Activated naive CD4-positive, alpha-beta T cell treated with anti-CD3 and anti-CD28 coated beads, Interleukin-2, amount 50 U/mL, for 24 hours (primary cell): ENCODE measurements at regions not wholly inside any gene's neighbourhood (a gene's known extent, or its start where the extent isn't known, plus 50 kb on each side); places are given as distances from the start of the nearest gene placed in this dataset.
"Not testable (repeated sequence)": the region's sequence is repeated elsewhere in the genome, so short reads cannot be mapped to it uniquely, and the experiment has no call there.

Experiments
- H3K27ac Mint-ChIP-seq: one replicate; pipeline ENCODE4 v1.8.0; 2021; ENCODE audit warnings: mild to moderate bottlenecking, mixed read lengths
- H3K27me3 Mint-ChIP-seq: one replicate; pipeline ENCODE4 v1.8.0; 2021; ENCODE audit warnings: mixed read lengths
- H3K36me3 Mint-ChIP-seq: one replicate; pipeline ENCODE4 v1.8.0; 2021; ENCODE audit warnings: mixed read lengths
- H3K4me1 Mint-ChIP-seq: one replicate; pipeline ENCODE4 v1.8.0; 2021; ENCODE audit warnings: mixed read lengths
- H3K4me3 Mint-ChIP-seq: one replicate; pipeline ENCODE4 v1.8.0; 2021; ENCODE audit warnings: mild to moderate bottlenecking, mixed read lengths
- H3K9me3 Mint-ChIP-seq: one replicate; pipeline ENCODE4 v1.8.0; 2021; ENCODE audit warnings: mixed read lengths

DNA sequence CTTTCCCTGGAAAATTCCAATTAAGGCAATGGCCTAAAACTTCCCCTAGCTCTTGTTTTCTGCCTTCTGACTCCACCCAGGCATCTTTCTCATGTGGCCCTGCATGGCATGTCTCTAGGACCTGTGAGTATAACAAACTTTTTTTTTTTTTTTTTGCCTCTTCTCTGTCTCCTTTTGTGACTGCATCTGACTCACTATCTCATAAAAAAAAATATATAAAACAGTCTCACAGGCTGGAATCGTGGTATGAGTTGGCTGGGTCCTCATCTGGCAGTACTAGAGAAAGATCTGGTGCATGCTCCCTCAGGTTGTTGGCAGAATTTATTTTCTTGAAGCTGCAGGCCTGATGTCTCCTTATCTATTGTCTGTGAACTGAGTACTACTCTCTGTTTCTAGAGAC is 313.9 kb downstream of the TECRL start:
- no peaks in the 10 kb centered on the region for H3K4me1 Mint-ChIP-seq
- no peaks in the 10 kb centered on the region for H3K27me3 Mint-ChIP-seq
- no peak overlapping the region for H3K4me3 Mint-ChIP-seq
- no peak overlapping the region for H3K27ac Mint-ChIP-seq
- H3K9me3 Mint-ChIP-seq, result peaks cover 4% of the 10 kb centered on the region
- H3K36me3 Mint-ChIP-seq, result no peaks in the 10 kb centered on the region

DNA sequence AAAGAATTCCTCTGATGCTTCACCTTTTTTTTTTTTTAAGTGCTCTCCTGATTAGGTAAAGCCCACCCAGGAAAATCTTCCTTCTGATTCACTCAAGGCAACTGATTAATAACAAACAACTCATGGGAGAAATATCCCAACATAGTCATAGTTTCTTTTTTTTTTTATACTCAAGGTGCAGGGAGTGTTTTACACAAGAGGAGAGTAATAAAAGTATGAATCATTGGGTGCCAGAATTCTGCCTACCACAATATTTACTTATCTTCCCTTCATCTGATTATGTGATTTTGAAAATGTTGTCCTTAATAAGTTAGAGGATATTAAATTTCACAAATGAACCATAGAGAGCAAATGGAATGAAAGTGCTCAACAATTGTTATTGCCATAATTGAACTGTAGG is 329.9 kb downstream of the TECRL start:
- H3K36me3 Mint-ChIP-seq, result no peaks in the 10 kb centered on the region
- no peaks in the 10 kb centered on the region for H3K4me1 Mint-ChIP-seq
- no peaks in the 10 kb centered on the region for H3K27me3 Mint-ChIP-seq
- H3K27ac Mint-ChIP-seq, result no peak overlapping the region
- no peak overlapping the region for H3K4me3 Mint-ChIP-seq
- peaks cover 9% of the 10 kb centered on the region for H3K9me3 Mint-ChIP-seq

DNA sequence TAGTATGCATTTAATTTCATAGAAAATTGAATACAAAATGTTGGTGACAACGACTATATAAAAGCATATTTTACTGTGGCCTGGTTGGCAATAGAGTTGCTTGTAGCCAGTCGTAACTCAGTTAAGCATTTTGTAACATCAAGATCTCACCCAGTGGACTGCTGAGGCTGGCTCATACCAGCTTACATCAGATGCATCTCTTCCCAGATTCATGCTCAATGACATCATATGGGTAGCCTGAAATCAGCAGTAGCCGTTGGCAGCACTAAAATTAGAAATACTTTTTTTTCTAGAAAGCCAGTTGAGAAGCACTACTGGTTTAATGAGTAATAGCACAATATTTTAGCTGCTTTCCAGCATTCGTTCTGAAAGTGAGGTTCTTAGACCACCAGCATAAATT is 341.2 kb downstream of the TECRL start:
- H3K27ac Mint-ChIP-seq, result no peak overlapping the region

DNA sequence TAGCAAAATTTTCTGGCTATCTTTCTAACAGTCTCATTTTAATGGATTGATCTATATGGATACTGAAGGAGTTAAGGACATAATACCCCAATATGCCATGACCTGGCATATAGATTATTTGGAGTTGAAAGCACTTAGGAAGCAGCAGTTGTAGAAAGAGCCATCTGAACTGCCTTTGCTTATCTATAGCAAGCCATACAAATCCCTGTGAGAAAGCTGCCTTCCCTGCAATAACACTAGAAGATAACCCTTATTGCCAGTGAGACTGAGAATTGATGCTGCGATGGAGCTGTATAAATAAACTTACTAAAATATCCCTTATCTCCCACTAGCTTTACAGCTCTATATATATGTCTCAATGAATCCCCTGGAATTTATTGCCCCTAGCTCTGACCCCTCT is 346.3 kb downstream of the TECRL start:
- Mint-ChIP-seq H3K36me3 (no peaks in the 10 kb centered on the region), H3K4me3 (no peak overlapping the region), H3K4me1 (no peaks in the 10 kb centered on the region), H3K9me3 (peaks cover 9% of the 10 kb centered on the region), H3K27ac (no peak overlapping the region), H3K27me3 (no peaks in the 10 kb centered on the region)

More for the DNA sequence above, 341.2 kb downstream of the TECRL start:
- no peak overlapping the region for H3K4me3 Mint-ChIP-seq
- no peaks in the 10 kb centered on the region for H3K36me3 Mint-ChIP-seq
- no peaks in the 10 kb centered on the region for H3K4me1 Mint-ChIP-seq
- peaks cover 18% of the 10 kb centered on the region for H3K9me3 Mint-ChIP-seq
- no peaks in the 10 kb centered on the region for H3K27me3 Mint-ChIP-seq

DNA sequence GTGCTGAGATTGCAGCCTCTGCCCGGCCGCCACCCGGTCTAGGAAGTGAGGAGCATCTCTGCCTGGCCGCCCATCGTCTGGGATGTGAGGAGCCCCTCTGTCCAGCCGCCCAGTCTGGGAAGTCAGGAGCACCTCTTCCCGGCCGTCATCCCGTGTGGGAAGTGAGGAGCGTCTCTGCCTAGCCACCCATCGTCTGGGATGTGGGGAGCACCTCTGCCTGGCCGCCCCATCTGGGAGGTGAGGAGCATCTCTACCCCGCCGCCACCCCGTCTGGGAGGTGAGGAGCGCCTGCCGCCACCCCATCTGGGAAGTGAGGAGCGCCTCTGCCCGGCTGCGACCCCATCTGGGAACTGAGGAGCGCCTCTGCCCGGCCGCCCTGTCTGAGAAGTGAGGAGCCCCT is 372.2 kb downstream of the TECRL start:
- H3K4me1 Mint-ChIP-seq, H3K4me3 Mint-ChIP-seq, H3K27me3 Mint-ChIP-seq: not testable (repeated sequence)

DNA sequence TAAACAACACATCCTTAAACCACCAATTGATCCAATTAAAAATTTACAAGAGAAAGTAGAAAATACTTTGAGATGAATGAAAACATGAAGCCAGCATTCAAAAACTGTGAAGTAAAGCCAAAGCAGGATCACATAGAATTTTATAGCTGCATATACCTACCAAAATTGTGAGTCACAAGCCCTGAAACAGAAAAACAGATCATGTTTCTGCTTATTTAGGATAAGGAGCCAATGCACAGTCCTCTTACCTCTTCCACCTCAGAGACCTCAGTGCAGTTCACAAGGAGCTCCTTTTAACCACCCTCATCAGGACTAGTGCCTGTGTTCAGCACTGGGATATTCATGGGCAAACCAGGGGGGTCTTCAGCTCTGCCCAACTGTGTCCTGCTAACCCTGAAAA is 386.7 kb downstream of the TECRL start:
- Mint-ChIP-seq H3K27me3 (no peaks in the 10 kb centered on the region), H3K4me1 (no peaks in the 10 kb centered on the region), H3K27ac (no peak overlapping the region), H3K4me3 (no peak overlapping the region), H3K9me3 (peaks cover 30% of the 10 kb centered on the region), H3K36me3 (no peaks in the 10 kb centered on the region)

More for the DNA sequence above, 372.2 kb downstream of the TECRL start:
- peaks cover 10% of the 10 kb centered on the region for H3K9me3 Mint-ChIP-seq
- H3K27ac Mint-ChIP-seq, H3K36me3 Mint-ChIP-seq: not testable (repeated sequence)

DNA sequence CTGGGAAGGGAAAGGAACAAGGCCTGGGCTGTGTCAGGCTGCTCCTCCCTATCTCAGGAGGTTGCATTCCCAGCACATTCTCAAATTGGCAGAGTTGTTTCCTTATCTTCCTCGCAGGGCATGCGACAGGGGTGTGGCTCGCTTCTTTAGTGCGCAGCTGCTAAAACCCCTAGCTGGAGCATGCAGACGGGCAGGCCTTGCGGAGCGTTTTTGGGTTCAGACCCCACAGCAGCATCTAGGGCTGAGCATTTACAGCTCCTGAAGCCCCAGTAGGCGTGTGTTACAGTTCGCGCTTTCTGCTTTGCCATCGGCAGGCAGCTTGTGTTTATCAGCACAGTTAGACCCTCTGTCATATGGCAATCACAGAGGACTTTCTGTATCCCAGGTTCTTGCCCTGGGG is 392.4 kb downstream of the TECRL start:
- Mint-ChIP-seq H3K36me3 (no peaks in the 10 kb centered on the region), H3K27me3 (no peaks in the 10 kb centered on the region), H3K27ac (no peak overlapping the region), H3K4me1 (no peaks in the 10 kb centered on the region), H3K9me3 (peaks cover 5% of the 10 kb centered on the region), H3K4me3 (no peak overlapping the region)

DNA sequence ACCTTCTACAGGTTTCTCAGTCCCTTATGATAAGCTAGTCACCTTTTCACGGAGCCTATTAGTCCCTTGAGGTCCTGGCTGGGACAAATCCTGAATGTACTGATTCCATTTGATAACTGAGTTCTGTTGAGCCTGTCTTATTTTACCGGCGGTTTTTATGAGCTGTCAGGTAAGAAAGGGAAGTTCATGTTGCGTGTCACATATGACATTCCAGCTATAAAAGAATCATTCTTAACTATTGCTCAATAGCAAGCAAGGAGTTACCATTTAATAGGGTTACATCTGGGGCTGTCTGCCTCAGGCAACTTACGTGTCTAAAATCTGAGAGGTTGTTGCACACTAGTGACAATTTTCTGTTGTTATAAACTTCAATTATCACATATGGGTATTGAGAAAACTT is 394.6 kb downstream of the TECRL start:
- no peaks in the 10 kb centered on the region for H3K36me3 Mint-ChIP-seq
- H3K4me3 Mint-ChIP-seq, result no peak overlapping the region
- no peak overlapping the region for H3K27ac Mint-ChIP-seq
- peaks cover 5% of the 10 kb centered on the region for H3K9me3 Mint-ChIP-seq
- H3K4me1 Mint-ChIP-seq, result no peaks in the 10 kb centered on the region
- no peaks in the 10 kb centered on the region for H3K27me3 Mint-ChIP-seq

DNA sequence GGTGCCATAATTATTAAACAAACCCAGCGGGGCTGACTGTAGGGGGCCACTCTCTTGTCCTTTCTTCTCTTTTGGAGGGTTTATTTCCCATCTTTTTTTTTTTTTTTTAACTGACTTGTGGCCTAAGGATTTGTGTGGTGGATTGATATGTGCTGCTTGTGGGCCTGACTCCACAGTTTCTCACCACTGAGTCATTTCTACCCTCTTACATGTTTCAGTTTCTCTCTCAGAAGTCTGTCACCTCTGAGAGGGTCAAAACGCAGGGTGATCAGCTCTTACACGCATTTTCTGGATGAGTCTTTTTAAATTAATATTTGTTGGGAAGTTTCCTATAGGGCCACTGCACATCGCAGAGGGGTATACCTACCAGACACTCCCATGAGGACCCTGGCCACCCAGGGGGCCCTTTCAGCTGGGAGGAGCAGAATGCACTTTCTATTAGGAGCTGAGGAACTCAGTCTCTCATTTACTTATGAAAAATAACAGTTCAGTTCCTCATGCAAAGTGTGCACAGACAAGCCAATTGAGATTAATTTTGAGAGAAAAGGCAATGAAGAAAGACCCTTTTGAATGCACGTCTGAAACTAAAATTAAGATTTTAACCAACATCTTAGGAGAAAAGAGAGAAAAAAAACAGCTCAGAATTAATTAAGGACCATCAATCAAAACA is 407.9 kb downstream of the TECRL start:
- Mint-ChIP-seq H3K9me3 (peaks cover 6% of the 10 kb centered on the region), H3K4me1 (no peaks in the 10 kb centered on the region), H3K27ac (no peak overlapping the region), H3K36me3 (no peaks in the 10 kb centered on the region), H3K27me3 (no peaks in the 10 kb centered on the region), H3K4me3 (no peak overlapping the region)

DNA sequence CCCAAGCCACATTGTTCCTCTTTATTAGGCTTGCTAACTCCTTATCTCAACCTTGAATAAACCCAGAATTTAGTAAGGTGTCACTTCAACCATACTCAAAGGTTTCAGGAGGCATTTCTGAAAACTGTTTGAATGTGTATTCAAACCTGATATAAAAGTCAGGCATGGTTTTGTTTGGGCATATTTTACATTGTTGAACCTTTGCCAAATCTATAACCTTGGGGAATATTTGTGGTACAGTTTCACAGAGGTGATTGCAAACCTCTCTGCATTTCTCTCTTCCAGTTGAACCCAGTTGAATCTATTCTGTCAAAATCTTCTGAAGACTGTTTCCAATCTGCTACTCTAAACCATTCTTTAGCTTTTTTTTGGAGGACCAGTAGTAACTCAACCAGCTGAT is 409.0 kb downstream of the TECRL start:
- no peaks in the 10 kb centered on the region for H3K27me3 Mint-ChIP-seq

DNA sequence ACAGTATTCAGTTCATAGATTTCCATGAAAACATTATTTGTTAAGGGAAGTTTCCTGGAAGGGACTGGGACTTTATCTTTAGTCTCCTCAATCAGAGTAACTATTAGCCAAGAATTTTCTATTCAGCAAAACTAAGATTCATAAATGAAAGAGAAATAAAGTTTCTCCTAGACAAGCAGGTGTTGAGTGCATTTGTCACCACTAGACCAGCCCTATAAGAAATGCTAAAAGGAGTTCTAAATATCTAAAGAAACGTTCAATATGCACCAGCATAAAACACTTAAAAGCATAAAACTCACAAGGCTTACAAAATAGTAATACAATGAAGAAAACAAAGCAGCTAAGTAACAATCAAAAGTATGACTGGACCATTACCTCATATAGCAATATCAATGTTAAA is 423.0 kb downstream of the TECRL start:
- Mint-ChIP-seq H3K36me3 (no peaks in the 10 kb centered on the region), H3K27ac (no peak overlapping the region), H3K27me3 (no peaks in the 10 kb centered on the region), H3K4me3 (no peak overlapping the region), H3K4me1 (no peaks in the 10 kb centered on the region), H3K9me3 (peaks cover 52% of the 10 kb centered on the region)

More for the DNA sequence above, 409.0 kb downstream of the TECRL start:
- H3K4me1 Mint-ChIP-seq, result no peaks in the 10 kb centered on the region
- no peak overlapping the region for H3K4me3 Mint-ChIP-seq
- H3K27ac Mint-ChIP-seq, result no peak overlapping the region
- H3K36me3 Mint-ChIP-seq, result no peaks in the 10 kb centered on the region
- peaks cover 6% of the 10 kb centered on the region for H3K9me3 Mint-ChIP-seq

DNA sequence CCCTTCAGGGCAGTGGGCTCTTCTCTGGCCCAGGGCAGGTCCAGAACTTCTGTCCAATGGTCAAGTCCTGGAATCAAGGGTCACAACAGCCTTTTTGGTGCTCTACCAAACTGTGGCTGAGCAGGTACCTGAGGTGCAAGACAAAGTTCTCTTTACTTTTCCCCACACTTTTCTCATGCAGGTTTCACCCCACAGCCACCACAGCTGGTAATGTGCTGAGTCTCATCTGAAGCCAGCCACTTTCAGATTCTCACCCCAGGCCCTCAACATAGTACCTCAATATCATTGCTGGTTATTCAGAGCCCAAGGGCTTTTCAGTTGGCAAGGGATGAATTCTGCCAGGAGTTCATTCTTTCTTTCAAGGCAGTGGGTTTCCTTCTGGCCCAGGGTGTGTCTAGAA is 426.0 kb downstream of the TECRL start:
- peaks cover 30% of the 10 kb centered on the region for H3K9me3 Mint-ChIP-seq
- H3K27me3 Mint-ChIP-seq, result no peaks in the 10 kb centered on the region
- no peaks in the 10 kb centered on the region for H3K36me3 Mint-ChIP-seq
- no peak overlapping the region for H3K27ac Mint-ChIP-seq
- H3K4me1 Mint-ChIP-seq, result no peaks in the 10 kb centered on the region
- H3K4me3 Mint-ChIP-seq, result no peak overlapping the region

DNA sequence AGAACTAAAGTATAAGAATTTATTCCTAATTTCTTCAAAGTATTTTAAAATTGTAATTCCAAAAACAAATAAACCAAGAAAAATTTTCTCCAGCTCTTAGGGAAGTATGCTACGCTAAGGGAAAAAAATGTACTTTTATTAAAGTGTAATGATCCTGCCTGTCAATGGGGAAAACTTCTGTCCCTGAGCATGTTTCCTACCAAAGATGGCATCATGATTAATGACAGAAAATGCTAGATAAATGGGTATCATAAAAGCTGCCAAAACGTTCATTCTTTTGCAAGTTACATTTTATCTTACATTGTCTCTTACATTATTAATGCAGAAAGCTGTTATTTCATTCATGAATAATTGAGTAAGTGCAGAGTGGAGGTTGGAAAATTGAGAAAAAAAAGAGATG is 443.4 kb downstream of the TECRL start:
- Mint-ChIP-seq H3K4me1 (no peaks in the 10 kb centered on the region), H3K27me3 (no peaks in the 10 kb centered on the region), H3K4me3 (no peak overlapping the region), H3K36me3 (no peaks in the 10 kb centered on the region), H3K27ac (no peak overlapping the region), H3K9me3 (peaks cover 12% of the 10 kb centered on the region)

DNA sequence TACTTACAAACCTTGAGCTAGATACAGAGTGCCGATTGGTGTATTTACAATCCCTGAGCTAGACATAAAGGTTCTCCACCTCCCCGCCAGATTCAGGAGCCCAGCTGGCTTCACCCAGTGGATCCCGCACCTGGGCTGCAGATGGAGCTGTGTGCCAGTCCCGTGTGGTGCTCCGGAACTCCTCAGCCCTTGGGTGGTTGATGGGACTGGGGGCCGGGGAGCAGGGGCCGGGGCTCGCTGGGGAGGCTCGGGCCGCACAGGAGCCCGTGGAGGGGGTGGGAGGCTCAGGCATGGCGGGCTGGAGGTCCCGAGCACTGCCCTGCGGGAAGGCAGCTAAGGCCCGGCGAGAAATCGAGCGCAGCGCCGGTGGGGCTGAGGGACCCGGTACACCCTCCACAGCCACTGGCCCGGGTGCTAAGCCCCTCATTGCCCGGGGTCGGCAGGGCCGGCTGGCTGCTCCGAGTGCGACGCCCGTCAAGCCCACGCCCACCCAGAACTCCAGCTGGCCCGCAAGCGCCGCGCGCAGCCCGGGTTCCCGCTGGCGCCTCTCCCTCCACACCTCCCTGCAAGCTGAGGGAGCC is 466.5 kb downstream of the TECRL start:
- H3K4me1 Mint-ChIP-seq, H3K36me3 Mint-ChIP-seq, H3K4me3 Mint-ChIP-seq, H3K27me3 Mint-ChIP-seq, H3K9me3 Mint-ChIP-seq, H3K27ac Mint-ChIP-seq: not testable (repeated sequence)

DNA sequence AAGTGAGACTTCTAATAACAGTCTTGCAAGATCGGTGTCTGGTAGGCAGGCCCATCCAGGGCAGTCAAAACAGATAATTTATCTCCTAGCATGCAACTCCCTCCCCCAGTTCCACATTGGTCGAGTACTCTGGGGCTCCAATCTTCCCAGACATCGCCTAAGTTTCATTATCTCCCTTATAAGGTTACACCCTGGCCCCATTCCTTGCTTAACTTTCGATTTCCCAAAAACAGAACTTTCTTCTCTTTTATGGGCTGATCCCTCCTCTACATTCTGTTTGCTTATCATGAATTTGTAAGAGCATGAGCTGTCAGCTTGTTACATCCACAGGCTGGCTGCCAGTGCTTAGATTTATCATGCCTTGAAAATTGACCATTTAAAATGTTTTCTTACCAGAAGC is 471.3 kb downstream of the TECRL start:
- H3K4me1 Mint-ChIP-seq, result no peaks in the 10 kb centered on the region
- no peaks in the 10 kb centered on the region for H3K27me3 Mint-ChIP-seq
- no peaks in the 10 kb centered on the region for H3K36me3 Mint-ChIP-seq
- H3K27ac Mint-ChIP-seq, result no peak overlapping the region
- no peak overlapping the region for H3K4me3 Mint-ChIP-seq
- H3K9me3 Mint-ChIP-seq, result peaks cover 4% of the 10 kb centered on the region

DNA sequence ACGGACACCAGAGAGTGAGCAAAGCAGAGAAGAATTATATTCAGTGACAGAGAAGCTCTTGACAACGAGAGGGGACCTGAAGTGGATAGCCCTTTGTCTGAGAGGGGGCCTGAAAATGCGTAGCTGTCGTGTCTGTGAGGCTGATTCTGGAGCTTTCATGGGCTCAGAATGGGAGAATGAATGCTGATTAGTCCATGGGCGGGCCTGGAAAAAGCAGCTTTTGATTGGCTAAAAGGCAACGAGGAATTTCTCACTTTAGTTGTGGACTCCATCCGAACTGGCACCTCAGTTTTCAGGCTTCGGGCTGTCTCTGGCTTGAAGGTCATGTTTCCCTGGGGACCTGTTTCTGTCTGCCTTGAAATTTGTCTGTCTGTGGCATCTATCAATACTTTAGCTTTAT is 487.1 kb downstream of the TECRL start:
- Mint-ChIP-seq H3K27me3 (no peaks in the 10 kb centered on the region), H3K27ac (no peak overlapping the region), H3K9me3 (peaks cover 3% of the 10 kb centered on the region)

DNA sequence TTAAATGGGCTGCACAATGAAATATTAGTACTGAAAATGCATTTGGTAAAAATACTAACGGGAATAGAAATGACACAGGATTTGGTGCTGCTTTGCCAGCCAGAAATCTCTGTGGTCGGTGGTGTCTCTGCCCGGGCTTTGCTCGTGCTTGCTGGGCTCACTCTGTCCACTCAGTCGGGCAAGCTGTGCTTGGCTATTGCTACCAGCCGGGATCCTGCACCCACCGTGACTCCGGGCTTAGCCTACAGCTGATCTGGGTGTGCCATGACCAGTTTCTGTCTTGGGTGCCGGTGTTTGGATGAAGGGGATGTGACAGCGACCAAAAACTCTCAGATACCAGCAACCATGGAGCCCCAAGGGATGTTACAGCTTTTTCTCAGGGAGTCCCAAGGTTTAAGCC is 487.7 kb downstream of the TECRL start:
- Mint-ChIP-seq H3K36me3 (no peaks in the 10 kb centered on the region), H3K9me3 (peaks cover 8% of the 10 kb centered on the region), H3K4me3 (no peak overlapping the region), H3K27me3 (no peaks in the 10 kb centered on the region), H3K4me1 (no peaks in the 10 kb centered on the region), H3K27ac (no peak overlapping the region)

More for the DNA sequence above, 487.1 kb downstream of the TECRL start:
- H3K36me3 Mint-ChIP-seq, result no peaks in the 10 kb centered on the region
- no peaks in the 10 kb centered on the region for H3K4me1 Mint-ChIP-seq
- H3K4me3 Mint-ChIP-seq, result no peak overlapping the region
